ENCODE measurements at regions not wholly inside any gene's neighbourhood (a gene's known extent, or its start where the extent isn't known, plus 50 kb on each side); places are given as distances from the start of the nearest gene placed in this dataset.

DNA sequence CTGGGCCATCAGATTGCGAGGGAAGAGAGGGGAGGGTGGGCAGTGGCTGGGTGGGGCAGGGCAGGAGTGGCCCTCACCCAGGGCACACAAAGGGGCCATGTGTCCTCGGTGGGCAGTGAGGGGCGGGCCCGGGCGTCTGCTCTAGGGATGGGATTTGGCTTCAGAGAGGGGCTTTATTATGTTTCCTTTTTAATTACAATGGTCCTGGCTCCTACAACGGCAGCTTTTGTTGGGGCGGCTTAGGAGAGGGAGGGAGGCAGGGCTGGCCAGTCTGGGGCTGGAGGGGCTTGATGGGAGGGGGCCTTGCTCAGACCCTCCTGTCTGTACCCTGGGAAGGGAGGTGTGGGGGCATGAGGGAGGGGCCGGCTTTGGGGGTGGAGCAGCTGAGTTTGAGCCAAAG lies 102.8 kb upstream of the WNT4 start:
- no TSS peak for BruUV-seq (replicated peaks)
- DNase-seq (ENCODE audit: low read depth, low spot score) (no peak), FAIRE-seq (no peak)
- H3K27ac ChIP-seq (ENCODE audit: insufficient read depth, low read depth, low read length): no peak overlapping the region
- no peak overlapping the region for H3K4me2 ChIP-seq (ENCODE audit: insufficient read depth, low read length)
- TF ChIP-seq, protein P1, sequence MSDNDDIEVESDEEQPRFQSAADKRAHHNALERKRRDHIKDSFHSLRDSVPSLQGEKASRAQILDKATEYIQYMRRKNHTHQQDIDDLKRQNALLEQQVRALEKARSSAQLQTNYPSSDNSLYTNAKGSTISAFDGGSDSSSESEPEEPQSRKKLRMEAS (IDR thresholded peaks at IDR 0.05; ENCODE audit: insufficient read depth, insufficient read length): no peak
- TF ChIP-seq, protein P2, sequence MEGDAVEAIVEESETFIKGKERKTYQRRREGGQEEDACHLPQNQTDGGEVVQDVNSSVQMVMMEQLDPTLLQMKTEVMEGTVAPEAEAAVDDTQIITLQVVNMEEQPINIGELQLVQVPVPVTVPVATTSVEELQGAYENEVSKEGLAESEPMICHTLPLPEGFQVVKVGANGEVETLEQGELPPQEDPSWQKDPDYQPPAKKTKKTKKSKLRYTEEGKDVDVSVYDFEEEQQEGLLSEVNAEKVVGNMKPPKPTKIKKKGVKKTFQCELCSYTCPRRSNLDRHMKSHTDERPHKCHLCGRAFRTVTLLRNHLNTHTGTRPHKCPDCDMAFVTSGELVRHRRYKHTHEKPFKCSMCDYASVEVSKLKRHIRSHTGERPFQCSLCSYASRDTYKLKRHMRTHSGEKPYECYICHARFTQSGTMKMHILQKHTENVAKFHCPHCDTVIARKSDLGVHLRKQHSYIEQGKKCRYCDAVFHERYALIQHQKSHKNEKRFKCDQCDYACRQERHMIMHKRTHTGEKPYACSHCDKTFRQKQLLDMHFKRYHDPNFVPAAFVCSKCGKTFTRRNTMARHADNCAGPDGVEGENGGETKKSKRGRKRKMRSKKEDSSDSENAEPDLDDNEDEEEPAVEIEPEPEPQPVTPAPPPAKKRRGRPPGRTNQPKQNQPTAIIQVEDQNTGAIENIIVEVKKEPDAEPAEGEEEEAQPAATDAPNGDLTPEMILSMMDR (IDR thresholded peaks at IDR 0.05; ENCODE audit: extremely low read depth in 1 of 2, insufficient read depth in 1 of 2, low read depth in 1 of 2, low read length in 2 of 2): no peak
- TF ChIP-seq POLR2A (IDR thresholded peaks at IDR 0.05; ENCODE audit: low read depth, low read length) (no peak), GATA2 (IDR thresholded peaks at IDR 0.05; ENCODE audit: insufficient read depth, insufficient read length, low read depth, low read length) (no peak), EZH2 (IDR thresholded peaks at IDR 0.05; ENCODE audit: borderline replicate concordance, low read depth, low read length, severe bottlenecking) (no peak), MYC (IDR thresholded peaks at IDR 0.05; ENCODE audit: low read depth, low read length) (no peak), JUN (IDR thresholded peaks at IDR 0.05; ENCODE audit: borderline replicate concordance, insufficient read depth, insufficient read length, low read depth) (no peak), POLR2AphosphoS5 (IDR thresholded peaks at IDR 0.05; ENCODE audit: insufficient read depth, low read depth, low read length) (no peak), FOS (IDR thresholded peaks at IDR 0.05; ENCODE audit: borderline replicate concordance, insufficient read depth, low read length) (no peak)
- H3K79me2 ChIP-seq (ENCODE audit: control insufficient read depth, insufficient read depth, low read length): no peaks in the 10 kb centered on the region
- dilution Hi-C loops (cut with MboI; ENCODE audit: extremely low pct_ligation_motif_present, low sequenced_read_pairs) (no loop called here), intact Hi-C loops (cut with micrococcal nuclease) (no loop called here)
- peaks cover 0 to 4% of the 10 kb centered on the region in 2 experiments for H3K27me3 ChIP-seq (ENCODE audit: control insufficient read depth in 2 of 2, insufficient read depth in 2 of 2, low read length in 2 of 2)
- no peak overlapping the region for H3K4me3 ChIP-seq (replicated peaks in 1 of 3; ENCODE audit: insufficient read depth in 1 of 3, low read depth in 1 of 3, low read length in 3 of 3)
- H3K9me1 ChIP-seq (replicated peaks; ENCODE audit: control insufficient read depth, extremely low read depth, insufficient read depth, low read length): no peaks in the 10 kb centered on the region
- H4K20me1 ChIP-seq (replicated peaks; ENCODE audit: control insufficient read depth, extremely low read depth, insufficient read depth, low read length): no peaks in the 10 kb centered on the region
- H3K9ac ChIP-seq (replicated peaks; ENCODE audit: extremely low read depth, insufficient read depth, low read length): no peak overlapping the region
- H3K9me3 ChIP-seq (replicated peaks; ENCODE audit: control insufficient read depth, insufficient read depth, low read length): no peaks in the 10 kb centered on the region
- H3K4me1 ChIP-seq (ENCODE audit: control insufficient read depth, extremely low read depth, insufficient read depth, low read length): no peaks in the 10 kb centered on the region
- ChIA-PET CTCF (no interaction called here), POLR2A (no interaction called here)
- H2AFZ ChIP-seq (ENCODE audit: low read depth, low read length): no peak overlapping the region
- H3K36me3 ChIP-seq (ENCODE audit: control insufficient read depth in 2 of 2, extremely low read depth in 1 of 2, insufficient read depth in 2 of 2, low read length in 2 of 2): no peaks in the 10 kb centered on the region

All from endothelial cell of umbilical vein (primary cell).